Lower lobe of right lung (tissue), 2 donors: ENCODE measurements at regions not wholly inside any gene's neighbourhood (a gene's known extent, or its start where the extent isn't known, plus 50 kb on each side); places are given as distances from the start of the nearest gene placed in this dataset.

ENCODE experiments used
- ATAC-seq, 2 donors: fragments of 200-7000 bp; cut with Tn5 transposase; one replicate each; pipeline ENCODE4 v1.9.1; 2020 to 2022; ENCODE audit warnings: mild to moderate bottlenecking in 2 of 2, moderate library complexity in 2 of 2
- DNase-seq: peaks from one replicate; pipeline ENCODE4 v3.0.0-alpha.2; 2020
- H3K27ac ChIP-seq: fragments of 200-600 bp; one replicate; pipeline ENCODE4 v1.8.0; 2022
- H3K27me3 ChIP-seq: fragments of 200-600 bp; one replicate; pipeline ENCODE4 v1.8.0; 2022; ENCODE audit warnings: low read depth
- H3K36me3 ChIP-seq: fragments of 200-600 bp; one replicate; pipeline ENCODE4 v1.8.0; 2022; ENCODE audit warnings: mild to moderate bottlenecking
- H3K4me1 ChIP-seq: fragments of 200-600 bp; one replicate; pipeline ENCODE4 v1.8.0; 2022
- H3K4me3 ChIP-seq: fragments of 200-600 bp; one replicate; pipeline ENCODE4 v1.8.0; 2022; ENCODE audit warnings: mild to moderate bottlenecking
- H3K9me3 ChIP-seq: fragments of 200-600 bp; one replicate; pipeline ENCODE4 v1.8.0; 2022
- CTCF ChIP-seq: fragments of 200-600 bp; IDR thresholded peaks from one replicate; pipeline ENCODE4 v1.8.0; 2022; ENCODE audit warnings: antibody characterized with exemption, mild to moderate bottlenecking
- intact Hi-C: fragments of 100-400 bp; cut with DNase I; formaldehyde crosslinking; loops from one replicate; pipeline ENCODE4 v1.11.0; 2022
- donor health status: DM: no; HTN: yes; CAD: no; lungs with severe emphysema.

DNA sequence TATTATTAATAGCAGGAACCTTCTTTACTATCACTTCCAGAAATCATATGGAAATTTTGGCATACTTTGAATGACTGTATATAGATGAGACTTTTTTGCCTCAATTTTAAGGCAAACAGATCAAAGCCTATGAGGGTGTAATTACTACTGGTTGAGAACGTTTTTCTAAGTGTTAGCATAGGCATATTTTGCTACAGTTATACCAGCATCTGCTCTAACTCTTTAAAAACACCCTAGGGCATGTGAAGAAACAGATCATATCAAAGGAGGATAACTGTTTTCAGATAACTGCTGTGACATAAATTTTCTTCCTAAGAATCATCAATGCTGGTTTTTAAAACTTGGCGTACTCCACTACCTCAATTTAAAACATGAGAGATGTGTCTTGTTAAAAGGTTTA, 1155.3 kb downstream of the FSTL5 start:
- DNase-seq (no peak), ATAC-seq (no peak)
- no peaks in the 10 kb centered on the region for H3K27me3 ChIP-seq
- H3K9me3 ChIP-seq, result no peaks in the 10 kb centered on the region
- TF ChIP-seq CTCF, result no peak
- H3K27ac ChIP-seq, result no peak overlapping the region
- intact Hi-C loops, result no loop called here
- H3K4me3 ChIP-seq, result no peak overlapping the region
- no peaks in the 10 kb centered on the region for H3K4me1 ChIP-seq
- no peaks in the 10 kb centered on the region for H3K36me3 ChIP-seq

DNA sequence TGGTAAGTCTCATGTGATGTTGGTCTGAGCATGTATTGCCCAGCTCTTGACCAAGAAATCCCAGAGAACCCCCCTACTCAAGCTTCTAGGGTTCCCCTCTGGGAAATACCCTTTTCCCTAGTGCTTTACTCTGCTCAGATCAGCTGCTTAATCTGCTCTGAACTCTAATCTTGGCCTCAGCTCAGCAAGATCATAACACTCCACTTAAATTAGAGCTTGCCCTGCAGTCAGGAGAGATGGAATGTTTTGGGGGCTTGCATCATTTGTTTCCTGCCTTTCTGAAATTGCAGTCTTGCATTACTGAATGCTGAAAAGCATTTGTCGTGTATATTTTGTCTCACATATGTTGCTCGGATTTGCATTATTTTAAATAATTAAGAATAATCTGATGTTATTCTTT, 1153.6 kb downstream of the FSTL5 start:
- DNase-seq (no peak), ATAC-seq (no peak)
- Histone ChIP-seq H3K4me1 (no peaks in the 10 kb centered on the region), H3K4me3 (no peak overlapping the region), H3K27ac (no peak overlapping the region), H3K9me3 (no peaks in the 10 kb centered on the region), H3K36me3 (no peaks in the 10 kb centered on the region), H3K27me3 (no peaks in the 10 kb centered on the region)
- no peak for TF ChIP-seq CTCF
- intact Hi-C loops, result no loop called here
